HCT116 (cell line): ENCODE measurements at regions not wholly inside any gene's neighbourhood (a gene's known extent, or its start where the extent isn't known, plus 50 kb on each side); places are given as distances from the start of the nearest gene placed in this dataset.

Source experiments
- CEBPB ChIP-seq: IDR thresholded peaks from 2 replicates; pipeline ENCODE4 v1.6.1; 2012; ENCODE audit warnings: low read depth
- EZH2phosphoT487 ChIP-seq: fragments of 200-600 bp; IDR thresholded peaks from 2 replicates; pipeline ENCODE4 v1.6.1; 2018; ENCODE audit warnings: antibody characterized with exemption, borderline replicate concordance
- POLR2A ChIP-seq: IDR thresholded peaks from 2 replicates; pipeline ENCODE4 v1.7.0; 2011; ENCODE audit warnings: borderline replicate concordance; ENCODE audit not compliant: insufficient read depth, insufficient read length; ENCODE audit errors: extremely low read depth
- SIN3A ChIP-seq: IDR thresholded peaks from 2 replicates; pipeline ENCODE4 v1.6.1; 2012; ENCODE audit warnings: low read depth
- YY1 ChIP-seq: IDR thresholded peaks from 2 replicates; pipeline ENCODE4 v1.6.1; 2011; ENCODE audit warnings: low read length, low read depth, moderate library complexity, mild to moderate bottlenecking; ENCODE audit not compliant: insufficient replicate concordance; ENCODE audit errors: extremely low read depth
- TF ChIP-seq, protein P1 (sequence below), 3 experiments: fragments of 200-600 bp in 1 of 3; sonication (generic) in 1 of 3; IDR thresholded peaks in 2 of 3; conservative IDR thresholded peaks in 1 of 3; 2 replicates each; pipeline ENCODE4 v1.5.1; 2012 to 2017; ENCODE audit warnings: low read depth in 2 of 3, low read length in 2 of 3, antibody characterized with exemption in 1 of 3, borderline replicate concordance in 1 of 3, control low read depth in 1 of 3, mild to moderate bottlenecking in 1 of 3, mixed read lengths in 1 of 3, mixed run types in 1 of 3, moderate library complexity in 1 of 3; ENCODE audit not compliant: insufficient read depth in 1 of 3
- TF ChIP-seq, protein P2 (sequence below): IDR thresholded peaks from 2 replicates; pipeline ENCODE4 v1.6.1; 2012

DNA sequence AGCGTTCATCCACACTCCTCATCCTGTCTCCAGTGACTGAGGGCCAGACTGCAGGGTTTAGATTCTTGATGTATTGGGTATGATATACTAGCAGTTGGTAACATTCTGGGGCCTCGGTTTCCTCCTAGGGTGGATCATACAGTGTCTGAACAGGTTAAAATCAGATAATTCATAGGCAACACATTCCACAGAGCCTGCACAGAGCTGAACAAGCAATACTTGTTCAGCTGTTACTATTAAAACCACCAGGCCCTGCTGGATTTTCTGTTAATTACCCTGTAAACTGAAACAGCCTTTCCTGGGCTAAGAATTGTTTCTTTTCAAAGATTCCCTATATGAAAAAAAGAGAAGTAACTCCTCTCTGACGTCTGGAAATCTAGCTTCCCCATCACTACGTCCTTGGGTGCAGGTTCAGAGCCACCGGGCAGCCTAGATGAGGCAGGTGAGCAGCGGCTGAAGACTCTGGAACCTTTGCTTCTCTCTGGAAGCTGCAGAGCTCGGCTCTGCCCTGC is 1313.5 kb upstream of the WWC1 start:
- TF ChIP-seq, protein P1, sequence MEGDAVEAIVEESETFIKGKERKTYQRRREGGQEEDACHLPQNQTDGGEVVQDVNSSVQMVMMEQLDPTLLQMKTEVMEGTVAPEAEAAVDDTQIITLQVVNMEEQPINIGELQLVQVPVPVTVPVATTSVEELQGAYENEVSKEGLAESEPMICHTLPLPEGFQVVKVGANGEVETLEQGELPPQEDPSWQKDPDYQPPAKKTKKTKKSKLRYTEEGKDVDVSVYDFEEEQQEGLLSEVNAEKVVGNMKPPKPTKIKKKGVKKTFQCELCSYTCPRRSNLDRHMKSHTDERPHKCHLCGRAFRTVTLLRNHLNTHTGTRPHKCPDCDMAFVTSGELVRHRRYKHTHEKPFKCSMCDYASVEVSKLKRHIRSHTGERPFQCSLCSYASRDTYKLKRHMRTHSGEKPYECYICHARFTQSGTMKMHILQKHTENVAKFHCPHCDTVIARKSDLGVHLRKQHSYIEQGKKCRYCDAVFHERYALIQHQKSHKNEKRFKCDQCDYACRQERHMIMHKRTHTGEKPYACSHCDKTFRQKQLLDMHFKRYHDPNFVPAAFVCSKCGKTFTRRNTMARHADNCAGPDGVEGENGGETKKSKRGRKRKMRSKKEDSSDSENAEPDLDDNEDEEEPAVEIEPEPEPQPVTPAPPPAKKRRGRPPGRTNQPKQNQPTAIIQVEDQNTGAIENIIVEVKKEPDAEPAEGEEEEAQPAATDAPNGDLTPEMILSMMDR (IDR thresholded peaks at IDR 0.05 in 2 of 3, conservative IDR thresholded peaks at IDR 0.05 in 1 of 3; ENCODE audit: borderline replicate concordance in 1 of 3, insufficient read depth in 1 of 3, low read depth in 2 of 3, low read length in 2 of 3) = no peak
- no peak for TF ChIP-seq EZH2phosphoT487
- no peak for TF ChIP-seq SIN3A
- TF ChIP-seq POLR2A = no peak
- TF ChIP-seq, protein P2, sequence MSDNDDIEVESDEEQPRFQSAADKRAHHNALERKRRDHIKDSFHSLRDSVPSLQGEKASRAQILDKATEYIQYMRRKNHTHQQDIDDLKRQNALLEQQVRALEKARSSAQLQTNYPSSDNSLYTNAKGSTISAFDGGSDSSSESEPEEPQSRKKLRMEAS = no peak
- no peak for TF ChIP-seq YY1
- TF ChIP-seq CEBPB = no peak
